ENCODE measurements at regions not wholly inside any gene's neighbourhood (a gene's known extent, or its start where the extent isn't known, plus 50 kb on each side); places are given as distances from the start of the nearest gene placed in this dataset.
A peak's percentile ranks its signal among the peaks of the same experiment; 100 is the strongest.
"Not testable (repeated sequence)": the region's sequence is repeated elsewhere in the genome, so short reads cannot be mapped to it uniquely, and the experiment has no call there.

- intact Hi-C loops (cut with DNase I): no loop called here
- TF ChIP-seq POLR2AphosphoS5 (IDR thresholded peaks at IDR 0.05; ENCODE audit: insufficient read depth in 1 of 2, low read depth in 1 of 2) (no peak), POLR2A (IDR thresholded peaks at IDR 0.05) (no peak), CTCF (IDR thresholded peaks at IDR 0.05) (no peak)
- no peaks in the 10 kb centered on the region for H3K4me1 ChIP-seq
- no peaks in the 10 kb centered on the region for H3K36me3 ChIP-seq
- H3K27me3 ChIP-seq: no peaks in the 10 kb centered on the region
- no peak overlapping the region for H3K4me3 ChIP-seq
- H3K9me3 ChIP-seq: no peaks in the 10 kb centered on the region
- no peak for DNase-seq (ENCODE audit: extremely low spot score in 2 of 2)
- H3K27ac ChIP-seq: no peak overlapping the region
These were observed 76.4 kb upstream of the SCIN start for GRCh38 chr7:12493863-12494686.

- H3K27me3 ChIP-seq: no peaks in the 10 kb centered on the region
- H3K4me1 ChIP-seq: no peaks in the 10 kb centered on the region
- intact Hi-C loops (cut with DNase I): no loop called here
- TF ChIP-seq POLR2AphosphoS5 (IDR thresholded peaks at IDR 0.05; ENCODE audit: insufficient read depth in 1 of 2, low read depth in 1 of 2): no peak
- TF ChIP-seq CTCF (IDR thresholded peaks at IDR 0.05): no peak
- no peak for TF ChIP-seq POLR2A (IDR thresholded peaks at IDR 0.05)
- no peaks in the 10 kb centered on the region for H3K36me3 ChIP-seq
- H3K4me3 ChIP-seq: no peak overlapping the region
- H3K9me3 ChIP-seq: no peaks in the 10 kb centered on the region
- H3K27ac ChIP-seq: no peak overlapping the region
- DNase-seq (ENCODE audit: extremely low spot score in 2 of 2): no peak
These were observed 75.9 kb upstream of the SCIN start for GRCh38 chr7:12494687-12495024.

- H3K27ac ChIP-seq; H3K27me3 ChIP-seq; H3K9me3 ChIP-seq; intact Hi-C loops (cut with DNase I); H3K4me1 ChIP-seq; H3K36me3 ChIP-seq; DNase-seq (ENCODE audit: extremely low spot score in 2 of 2); H3K4me3 ChIP-seq: not testable (repeated sequence)
- peak in 1 of 3 experiments; percentile 25 for TF ChIP-seq CTCF (IDR thresholded peaks at IDR 0.05)
These were observed 73.4 kb upstream of the SCIN start for GRCh38 chr7:12496901-12497674.

GRCh38 chr7:12504149-12504548, 66.4 kb upstream of the SCIN start:
- DNase-seq (ENCODE audit: extremely low spot score in 2 of 2): no peak
- H3K9me3 ChIP-seq: no peaks in the 10 kb centered on the region
- intact Hi-C loops (cut with DNase I): no loop called here
- TF ChIP-seq POLR2AphosphoS5 (IDR thresholded peaks at IDR 0.05; ENCODE audit: insufficient read depth in 1 of 2, low read depth in 1 of 2) (no peak), CTCF (IDR thresholded peaks at IDR 0.05) (no peak), POLR2A (IDR thresholded peaks at IDR 0.05) (no peak)
- no peak overlapping the region for H3K4me3 ChIP-seq
- H3K36me3 ChIP-seq: no peaks in the 10 kb centered on the region
- no peak overlapping the region for H3K27ac ChIP-seq
- no peaks in the 10 kb centered on the region for H3K27me3 ChIP-seq
- H3K4me1 ChIP-seq: no peaks in the 10 kb centered on the region

GRCh38 chr7:12508005-12508404, 62.5 kb upstream of the SCIN start:
- Histone ChIP-seq H3K4me3 (no peak overlapping the region), H3K4me1 (no peaks in the 10 kb centered on the region), H3K27ac (no peak overlapping the region), H3K36me3 (no peaks in the 10 kb centered on the region), H3K27me3 (no peaks in the 10 kb centered on the region), H3K9me3 (no peaks in the 10 kb centered on the region)
- intact Hi-C loops (cut with DNase I): no loop called here
- DNase-seq (ENCODE audit: extremely low spot score in 2 of 2): no peak
- TF ChIP-seq POLR2AphosphoS5 (IDR thresholded peaks at IDR 0.05; ENCODE audit: insufficient read depth in 1 of 2, low read depth in 1 of 2): no peak
- TF ChIP-seq CTCF (IDR thresholded peaks at IDR 0.05): no peak
- TF ChIP-seq POLR2A (IDR thresholded peaks at IDR 0.05): no peak
